Keratinocyte (primary cell): ENCODE measurements at regions not wholly inside any gene's neighbourhood (a gene's known extent, or its start where the extent isn't known, plus 50 kb on each side); places are given as distances from the start of the nearest gene placed in this dataset.
"Not testable (repeated sequence)": the region's sequence is repeated elsewhere in the genome, so short reads cannot be mapped to it uniquely, and the experiment has no call there.

ENCODE experiments used
- EZH2 ChIP-seq: IDR thresholded peaks from one replicate; pipeline ENCODE4 v1.6.1; 2012; ENCODE audit warnings: inconsistent platforms, mild to moderate bottlenecking, low read length, moderate library complexity
- TF ChIP-seq, protein P1 (sequence below), 3 experiments: IDR thresholded peaks in 1 of 3; conservative IDR thresholded peaks in 1 of 3; optimal IDR thresholded peaks in 1 of 3; 2 replicates in 2 of 3; 3 replicates in 1 of 3; pipeline versions ENCODE3 to v1.5.1; 2011; ENCODE audit warnings: low read length in 3 of 3, mild to moderate bottlenecking in 3 of 3, moderate library complexity in 2 of 3, control low read depth in 1 of 3, inconsistent platforms in 1 of 3; ENCODE audit not compliant: insufficient read depth in 2 of 3; ENCODE audit errors: extremely low read depth in 1 of 3

DNA sequence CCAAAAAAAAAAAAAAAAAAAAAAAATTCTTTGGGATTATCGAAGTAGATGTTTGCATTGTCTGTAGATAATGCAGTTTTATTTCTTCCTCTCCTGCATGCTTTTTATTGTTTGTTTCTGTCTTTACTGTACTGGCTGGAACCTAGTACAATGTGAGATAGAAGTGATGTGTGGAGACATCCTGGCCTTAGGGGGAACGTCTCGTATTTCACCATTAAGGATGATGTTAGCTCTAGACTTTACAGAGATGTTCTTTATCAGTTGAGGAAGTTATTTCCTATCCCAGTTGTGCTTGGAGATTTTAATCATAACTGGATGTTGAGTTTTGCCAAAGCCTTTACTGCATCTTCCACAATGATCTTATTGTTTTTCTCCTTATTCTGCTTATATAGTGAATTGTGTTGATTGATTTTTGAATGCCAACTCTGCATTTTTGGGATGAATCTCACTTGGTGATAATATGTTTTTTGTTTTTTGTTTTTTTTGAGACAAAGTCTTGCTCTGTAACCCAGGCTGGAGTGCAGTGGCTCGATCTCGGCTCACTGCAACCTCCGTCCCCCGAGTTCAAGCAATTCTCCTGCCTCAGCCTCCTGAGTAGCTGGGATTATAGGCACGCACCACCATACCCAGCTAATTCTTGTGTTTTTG, 179.7 kb downstream of the LAT start:
- TF ChIP-seq EZH2, result not testable (repeated sequence)
- TF ChIP-seq, protein P1, sequence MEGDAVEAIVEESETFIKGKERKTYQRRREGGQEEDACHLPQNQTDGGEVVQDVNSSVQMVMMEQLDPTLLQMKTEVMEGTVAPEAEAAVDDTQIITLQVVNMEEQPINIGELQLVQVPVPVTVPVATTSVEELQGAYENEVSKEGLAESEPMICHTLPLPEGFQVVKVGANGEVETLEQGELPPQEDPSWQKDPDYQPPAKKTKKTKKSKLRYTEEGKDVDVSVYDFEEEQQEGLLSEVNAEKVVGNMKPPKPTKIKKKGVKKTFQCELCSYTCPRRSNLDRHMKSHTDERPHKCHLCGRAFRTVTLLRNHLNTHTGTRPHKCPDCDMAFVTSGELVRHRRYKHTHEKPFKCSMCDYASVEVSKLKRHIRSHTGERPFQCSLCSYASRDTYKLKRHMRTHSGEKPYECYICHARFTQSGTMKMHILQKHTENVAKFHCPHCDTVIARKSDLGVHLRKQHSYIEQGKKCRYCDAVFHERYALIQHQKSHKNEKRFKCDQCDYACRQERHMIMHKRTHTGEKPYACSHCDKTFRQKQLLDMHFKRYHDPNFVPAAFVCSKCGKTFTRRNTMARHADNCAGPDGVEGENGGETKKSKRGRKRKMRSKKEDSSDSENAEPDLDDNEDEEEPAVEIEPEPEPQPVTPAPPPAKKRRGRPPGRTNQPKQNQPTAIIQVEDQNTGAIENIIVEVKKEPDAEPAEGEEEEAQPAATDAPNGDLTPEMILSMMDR (optimal IDR thresholded peaks at IDR 0.05 in 1 of 3, IDR thresholded peaks at IDR 0.05 in 1 of 3, conservative IDR thresholded peaks at IDR 0.05 in 1 of 3; ENCODE audit: extremely low read depth in 1 of 3, insufficient read depth in 2 of 3, low read length in 3 of 3), result not testable (repeated sequence)
